HEK293T (cell line): ENCODE measurements at regions not wholly inside any gene's neighbourhood (a gene's known extent, or its start where the extent isn't known, plus 50 kb on each side); places are given as distances from the start of the nearest gene placed in this dataset.

Experiments used
- CTCF ChIA-PET: fragments of 350-600 bp; formaldehyde crosslinking; extraction: SDS; loops from one replicate; lab custom pipeline; 2021; ENCODE audit warnings: antibody characterized with exemption, inconsistent platforms; lab: Yijun Ruan, JAX
- POLR2A ChIA-PET: fragments of 350-600 bp; formaldehyde crosslinking; extraction: SDS; loops from one replicate; lab custom pipeline; 2020; ENCODE audit warnings: antibody characterized with exemption, inconsistent platforms; lab: Yijun Ruan, JAX
- DNase-seq: peaks from one replicate; pipeline ENCODE4 v3.0.0; 2012; ENCODE audit warnings: mixed read lengths; ENCODE audit errors: extremely low spot score
- ARNT ChIP-seq: fragments of 450-650 bp; IDR thresholded peaks from 2 replicates; pipeline ENCODE4 v1.6.1; 2017; ENCODE audit warnings: mild to moderate bottlenecking
- BHLHE40 ChIP-seq: fragments of 450-650 bp; IDR thresholded peaks from 2 replicates; pipeline ENCODE4 v1.6.1; 2016; ENCODE audit warnings: mild to moderate bottlenecking, moderate library complexity, borderline replicate concordance
- CTBP1 ChIP-seq: fragments of 450-650 bp; IDR thresholded peaks from 2 replicates; pipeline ENCODE4 v1.6.1; 2016; ENCODE audit warnings: borderline replicate concordance
- ELF4 ChIP-seq: fragments of 450-650 bp; IDR thresholded peaks from 2 replicates; pipeline ENCODE4 v1.6.1; 2017; ENCODE audit warnings: antibody characterized with exemption
- FOXA1 ChIP-seq: fragments of 450-650 bp; IDR thresholded peaks from 2 replicates; pipeline ENCODE4 v1.6.1; 2016; ENCODE audit warnings: mild to moderate bottlenecking
- FOXK2 ChIP-seq: fragments of 450-650 bp; IDR thresholded peaks from 2 replicates; pipeline ENCODE4 v1.6.1; 2016; ENCODE audit warnings: mild to moderate bottlenecking
- FOXM1 ChIP-seq: fragments of 450-650 bp; IDR thresholded peaks from 2 replicates; pipeline ENCODE4 v1.6.1; 2017; ENCODE audit warnings: mild to moderate bottlenecking, borderline replicate concordance
- HDGF ChIP-seq: fragments of 450-650 bp; IDR thresholded peaks from 2 replicates; pipeline ENCODE4 v1.6.1; 2017; ENCODE audit warnings: antibody characterized with exemption, borderline replicate concordance
- L3MBTL2 ChIP-seq: fragments of 450-650 bp; conservative IDR thresholded peaks from 2 replicates; pipeline ENCODE4 v1.6.1; 2016; ENCODE audit warnings: mild to moderate bottlenecking
- LEF1 ChIP-seq: fragments of 450-650 bp; IDR thresholded peaks from 2 replicates; pipeline ENCODE4 v1.6.1; 2017; ENCODE audit warnings: mild to moderate bottlenecking, borderline replicate concordance
- NFRKB ChIP-seq: fragments of 450-650 bp; IDR thresholded peaks from 2 replicates; pipeline ENCODE4 v1.6.1; 2016; ENCODE audit warnings: mild to moderate bottlenecking, moderate library complexity
- SP1 ChIP-seq: fragments of 450-650 bp; IDR thresholded peaks from 2 replicates; pipeline ENCODE4 v1.6.1; 2017
- SUZ12 ChIP-seq: fragments of 450-650 bp; IDR thresholded peaks from 2 replicates; pipeline ENCODE4 v1.6.1; 2016; ENCODE audit warnings: mild to moderate bottlenecking
- TARDBP ChIP-seq: fragments of 450-650 bp; IDR thresholded peaks from 2 replicates; pipeline ENCODE4 v1.6.1; 2016
- ZNF384 ChIP-seq: fragments of 450-650 bp; IDR thresholded peaks from 2 replicates; pipeline ENCODE4 v1.6.1; 2016
- TF ChIP-seq, protein P1 (sequence below): fragments of 450-650 bp; IDR thresholded peaks from 2 replicates; pipeline ENCODE4 v1.6.1; 2016

DNA sequence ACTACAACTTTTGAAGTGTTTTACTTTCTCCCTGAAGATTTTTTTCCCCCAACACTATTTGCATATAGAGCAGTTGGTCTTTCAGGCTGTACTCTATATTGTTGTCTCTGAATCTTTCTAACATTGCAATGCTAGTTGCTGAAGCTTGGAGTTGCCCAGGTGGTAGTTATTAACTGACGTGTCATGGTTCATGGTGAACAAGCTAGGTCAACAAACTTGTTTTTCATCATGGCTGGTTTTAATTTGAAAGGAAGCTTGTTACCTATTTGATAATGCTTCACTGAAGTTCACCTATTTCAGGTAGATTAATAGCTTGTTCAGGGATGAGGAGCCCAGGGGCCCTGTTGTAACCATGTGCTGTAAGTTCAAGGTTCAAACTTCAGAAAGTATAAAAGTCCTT is 158.8 kb upstream of the ZEB2 start:
- no peak for DNase-seq
- CTCF ChIA-PET = interaction anchor here (0.6 kb wide), 1 partner anchor 367 kb away, joined by 3 read pairs; no protein-coding TSS in a partner anchor
- POLR2A ChIA-PET = no interaction called here
- TF ChIP-seq SP1 (no peak), NFRKB (no peak)

DNA sequence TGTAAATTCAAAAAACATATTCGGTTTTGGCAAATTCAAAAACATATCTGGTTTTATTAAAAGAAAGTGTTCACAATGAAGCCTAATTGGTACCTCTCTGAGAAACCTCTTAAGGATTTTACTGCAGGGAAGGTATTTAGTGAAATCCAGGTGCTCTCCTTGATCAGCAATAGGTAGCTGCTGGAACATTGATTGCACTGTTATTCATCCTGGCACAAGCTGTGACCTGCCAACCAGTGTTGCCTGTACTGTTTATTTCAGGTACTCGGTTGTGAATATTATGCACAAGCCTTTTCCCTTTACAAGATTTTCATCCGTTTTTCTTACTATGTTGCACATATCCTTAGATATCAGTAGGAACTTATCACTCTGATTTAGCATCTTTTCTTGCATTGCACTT is 155.8 kb upstream of the ZEB2 start:
- ChIA-PET CTCF (no interaction called here), POLR2A (no interaction called here)
- no peak for TF ChIP-seq BHLHE40
- no peak for TF ChIP-seq LEF1
- no peak for TF ChIP-seq CTBP1
- TF ChIP-seq FOXK2 = no peak
- TF ChIP-seq FOXM1 = no peak
- TF ChIP-seq HDGF = no peak
- no peak for TF ChIP-seq ZNF384
- TF ChIP-seq NFRKB = no peak
- TF ChIP-seq SP1 = no peak
- no peak for TF ChIP-seq FOXA1
- no peak for TF ChIP-seq ARNT
- no peak for TF ChIP-seq SUZ12
- TF ChIP-seq, protein P1, sequence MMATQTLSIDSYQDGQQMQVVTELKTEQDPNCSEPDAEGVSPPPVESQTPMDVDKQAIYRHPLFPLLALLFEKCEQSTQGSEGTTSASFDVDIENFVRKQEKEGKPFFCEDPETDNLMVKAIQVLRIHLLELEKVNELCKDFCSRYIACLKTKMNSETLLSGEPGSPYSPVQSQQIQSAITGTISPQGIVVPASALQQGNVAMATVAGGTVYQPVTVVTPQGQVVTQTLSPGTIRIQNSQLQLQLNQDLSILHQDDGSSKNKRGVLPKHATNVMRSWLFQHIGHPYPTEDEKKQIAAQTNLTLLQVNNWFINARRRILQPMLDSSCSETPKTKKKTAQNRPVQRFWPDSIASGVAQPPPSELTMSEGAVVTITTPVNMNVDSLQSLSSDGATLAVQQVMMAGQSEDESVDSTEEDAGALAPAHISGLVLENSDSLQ = no peak
- DNase-seq = no peak

DNA sequence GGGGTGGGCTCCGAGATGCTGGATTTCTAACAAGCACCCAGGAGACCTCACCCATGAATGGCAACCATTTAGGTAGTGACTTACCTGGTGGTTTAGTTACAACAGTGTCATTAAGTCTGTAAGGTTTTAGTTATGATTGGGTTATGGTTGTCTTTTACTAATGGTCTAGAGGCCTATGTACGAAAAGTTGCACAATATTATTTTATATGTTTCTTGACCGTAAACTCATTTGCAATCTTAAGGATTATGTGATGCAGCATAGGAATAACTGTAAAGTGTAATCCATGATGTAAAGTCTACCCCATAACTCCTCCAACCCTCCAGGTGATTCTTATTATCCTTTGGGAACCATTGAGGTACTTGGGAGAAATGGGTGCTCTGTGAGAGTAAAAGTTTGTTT is 155.4 kb upstream of the ZEB2 start:
- POLR2A ChIA-PET = no interaction called here
- CTCF ChIA-PET = no interaction called here
- no peak for TF ChIP-seq HDGF
- no peak for TF ChIP-seq FOXM1
- no peak for TF ChIP-seq CTBP1
- TF ChIP-seq ZNF384 = no peak
- TF ChIP-seq NFRKB = no peak
- no peak for TF ChIP-seq ELF4
- no peak for TF ChIP-seq FOXK2
- no peak for TF ChIP-seq ARNT
- no peak for TF ChIP-seq FOXA1
- no peak for TF ChIP-seq SP1
- TF ChIP-seq LEF1 = no peak
- TF ChIP-seq, protein P1 = no peak
- TF ChIP-seq BHLHE40 = no peak
- no peak for TF ChIP-seq SUZ12
- TF ChIP-seq TARDBP = no peak
- no peak for TF ChIP-seq L3MBTL2
- no peak for DNase-seq

DNA sequence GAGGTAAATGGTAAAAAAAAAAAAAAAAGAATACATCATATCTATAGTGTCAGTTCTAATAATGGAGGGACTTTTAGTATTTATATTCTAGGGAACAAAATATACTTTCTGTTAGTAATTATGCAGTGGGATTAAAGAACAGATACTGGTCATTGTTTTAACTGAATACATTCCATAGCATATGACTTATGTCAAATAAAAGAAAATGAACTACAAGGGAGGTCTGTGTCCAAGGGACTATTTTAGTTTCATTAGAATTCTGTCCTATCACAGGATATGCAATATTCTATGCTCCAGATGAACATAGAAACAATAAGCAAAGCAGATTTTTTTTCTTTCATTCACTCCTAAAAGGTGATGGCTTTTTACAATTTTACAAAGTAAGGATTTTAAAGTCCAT is 154.2 kb upstream of the ZEB2 start:
- ChIA-PET CTCF (no interaction called here), POLR2A (no interaction called here)
- TF ChIP-seq ZNF384 (no peak), SP1 (no peak), FOXA1 (no peak), FOXK2 (no peak), ELF4 (no peak), HDGF (no peak), SUZ12 (no peak), ARNT (no peak)
- TF ChIP-seq, protein P1 = no peak
- DNase-seq = no peak

DNA sequence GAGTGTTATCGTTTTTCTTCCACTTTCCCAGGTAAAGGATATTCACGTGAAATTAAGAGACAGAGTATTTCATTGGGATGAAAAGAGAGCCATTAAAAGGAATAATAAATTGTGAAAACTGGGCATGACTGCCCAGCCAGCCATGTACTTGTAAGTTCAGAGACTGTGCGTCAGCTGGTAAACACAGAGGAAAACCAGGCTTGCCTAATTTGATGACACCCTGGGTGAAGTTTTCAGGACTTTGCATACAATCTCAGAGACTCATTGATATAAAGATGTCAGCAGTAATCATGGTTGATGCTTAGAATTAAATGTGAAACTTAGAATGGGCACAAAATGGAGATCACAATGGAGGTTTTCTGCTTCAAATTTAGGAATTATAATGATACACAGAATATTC is 153.5 kb upstream of the ZEB2 start:
- no peak for TF ChIP-seq FOXM1
- TF ChIP-seq NFRKB = no peak
- no peak for TF ChIP-seq TARDBP
- no peak for TF ChIP-seq SUZ12
- no peak for TF ChIP-seq FOXK2
- TF ChIP-seq L3MBTL2 = no peak
- no peak for TF ChIP-seq FOXA1
- TF ChIP-seq SP1 = no peak
- TF ChIP-seq HDGF = no peak
- no peak for TF ChIP-seq ELF4
- TF ChIP-seq ZNF384 = no peak
- POLR2A ChIA-PET = no interaction called here
- DNase-seq = no peak
- CTCF ChIA-PET = no interaction called here

DNA sequence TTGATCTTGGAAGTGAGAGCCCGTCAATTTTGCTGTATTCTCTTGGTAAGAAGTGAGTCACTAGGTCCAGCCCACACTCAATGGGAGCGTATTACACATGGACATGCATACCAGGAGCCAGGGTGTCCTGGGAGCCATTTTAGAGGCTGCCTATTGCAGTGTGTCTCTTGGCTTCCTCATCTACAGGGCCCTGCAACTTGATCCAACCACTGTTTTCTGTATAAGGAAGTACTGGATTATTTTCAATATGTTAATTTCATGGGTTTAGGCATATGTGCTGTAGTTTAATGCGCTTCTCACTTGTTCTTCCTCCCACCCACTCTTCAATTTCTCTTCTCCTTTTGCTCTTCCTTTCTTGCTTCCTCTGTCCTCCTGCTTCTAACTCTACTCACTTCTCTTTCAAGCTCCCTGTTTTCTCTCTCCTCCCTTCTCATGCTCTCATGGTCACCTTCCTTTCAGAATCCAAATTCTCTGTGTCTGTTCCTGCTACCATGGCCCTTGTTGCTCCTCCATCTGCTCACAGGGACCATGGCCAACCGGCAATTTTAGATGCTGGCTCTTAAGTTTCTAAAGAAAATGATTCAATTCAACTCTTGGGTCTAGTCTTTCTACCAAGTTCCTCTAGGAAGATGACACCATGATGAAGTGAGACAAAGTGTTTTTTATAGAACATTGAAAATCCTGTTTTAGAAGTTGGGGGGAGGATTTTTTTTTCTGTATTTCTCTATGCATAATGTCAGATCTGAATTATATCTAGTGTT is 152.0 kb upstream of the ZEB2 start:
- CTCF ChIA-PET = no interaction called here
- no peak for DNase-seq
- TF ChIP-seq NFRKB = no peak
- TF ChIP-seq SP1 = no peak
- TF ChIP-seq HDGF = no peak
- no peak for TF ChIP-seq SUZ12
- TF ChIP-seq FOXK2 = no peak
- TF ChIP-seq ELF4 = no peak
- no peak for TF ChIP-seq CTBP1
- TF ChIP-seq LEF1 = no peak
- TF ChIP-seq L3MBTL2 = no peak
- POLR2A ChIA-PET = no interaction called here

DNA sequence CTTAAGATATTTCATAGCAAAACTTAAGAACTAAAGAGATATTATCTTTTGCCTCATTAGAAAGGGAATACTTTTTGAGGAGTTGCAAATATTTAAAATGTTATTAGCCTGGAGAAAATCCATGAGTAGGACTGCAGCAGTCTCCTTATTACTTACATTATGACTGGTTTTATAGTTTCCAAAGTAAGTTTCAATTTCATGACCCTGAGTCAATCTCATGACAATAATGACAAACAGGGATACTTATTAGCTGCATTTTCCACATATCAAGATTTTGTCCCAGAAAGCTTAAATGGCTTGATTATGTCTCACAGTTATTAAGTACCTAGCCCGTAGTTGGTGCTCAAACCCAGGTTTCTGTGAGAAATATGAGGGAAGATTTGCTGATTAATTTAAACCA is 150.8 kb upstream of the ZEB2 start:
- CTCF ChIA-PET = no interaction called here
- POLR2A ChIA-PET = no interaction called here
- no peak for DNase-seq
- no peak for TF ChIP-seq SUZ12
- TF ChIP-seq FOXK2 = no peak
